GM11168 (cell line): ENCODE measurements at regions not wholly inside any gene's neighbourhood (a gene's known extent, or its start where the extent isn't known, plus 50 kb on each side); places are given as distances from the start of the nearest gene placed in this dataset.

Experiments
- in situ Hi-C: fragments of 300-500 bp; cut with MboI; formaldehyde crosslinking; loops from one replicate; pipeline ENCODE4 v1.12.0; 2022; ENCODE audit warnings: low sequenced_read_pairs; ENCODE audit not compliant: unreplicated experiment

GRCh38 chrX:117215683-117216082 is 752.9 kb upstream of the CT83 start:
- in situ Hi-C loops, result no loop called here

DNA sequence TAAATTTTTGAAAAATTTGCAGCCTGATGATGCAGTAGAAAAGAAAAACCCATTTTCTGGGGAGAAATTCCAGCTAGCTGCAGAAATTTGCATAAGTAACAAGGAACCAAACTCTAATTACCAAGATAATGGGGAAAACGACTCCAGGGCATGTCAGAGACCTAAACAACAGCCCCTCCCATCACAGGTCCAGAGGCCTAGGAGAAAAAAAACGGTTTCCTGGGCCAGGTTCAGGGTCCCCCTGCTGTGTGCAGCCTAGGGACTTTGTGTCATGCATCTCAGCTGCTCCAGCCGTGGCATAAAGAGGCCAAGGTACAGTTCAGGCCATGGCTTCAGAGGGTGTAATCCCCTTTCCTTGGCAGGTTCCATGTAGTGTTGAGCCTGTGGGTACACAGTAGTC is 733.7 kb upstream of the CT83 start:
- in situ Hi-C loops, result no loop called here

GRCh38 chrX:117147249-117147648 is 684.5 kb upstream of the CT83 start:
- in situ Hi-C loops, result no loop called here

DNA sequence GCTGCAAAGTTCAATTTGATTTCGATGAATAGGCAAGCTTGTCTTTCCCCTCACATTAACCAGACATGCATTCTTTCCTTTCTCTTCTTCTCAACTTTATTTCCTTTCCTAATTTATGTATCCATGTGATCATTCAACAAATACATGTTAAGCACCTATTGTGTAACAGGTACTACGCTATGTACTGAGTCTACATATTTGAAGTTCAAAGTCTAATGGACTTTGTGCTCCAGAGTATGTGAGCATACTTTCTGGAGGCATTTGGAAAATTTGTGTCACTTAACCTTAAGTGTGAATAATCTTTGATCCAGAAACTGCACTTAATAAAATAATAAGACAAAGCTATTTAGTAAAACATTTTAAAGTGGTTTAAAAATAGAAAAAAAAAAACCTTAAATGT is 675.3 kb upstream of the CT83 start:
- in situ Hi-C loops, result no loop called here

DNA sequence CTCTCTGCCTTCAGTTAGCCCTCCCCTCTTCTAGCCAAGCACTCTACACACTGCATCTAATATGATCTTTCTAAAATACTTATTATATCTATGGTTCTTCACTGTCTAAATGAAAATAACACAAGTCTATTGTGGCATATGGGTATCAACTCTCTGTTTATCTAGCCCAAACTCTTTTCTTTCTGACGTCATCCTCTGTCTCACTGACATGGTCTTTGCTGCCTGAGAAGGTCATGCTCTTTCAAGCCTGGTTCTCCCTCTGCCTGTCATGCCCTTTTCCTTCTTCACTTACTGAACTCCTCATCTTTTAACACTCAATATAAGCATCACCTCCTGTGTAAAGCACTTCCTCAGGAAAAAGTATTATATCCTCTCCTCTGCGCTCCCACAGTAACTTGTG is 672.2 kb upstream of the CT83 start:
- in situ Hi-C loops, result no loop called here

GRCh38 chrX:117120700-117121099 is 657.9 kb upstream of the CT83 start:
- in situ Hi-C loops, result no loop called here

DNA sequence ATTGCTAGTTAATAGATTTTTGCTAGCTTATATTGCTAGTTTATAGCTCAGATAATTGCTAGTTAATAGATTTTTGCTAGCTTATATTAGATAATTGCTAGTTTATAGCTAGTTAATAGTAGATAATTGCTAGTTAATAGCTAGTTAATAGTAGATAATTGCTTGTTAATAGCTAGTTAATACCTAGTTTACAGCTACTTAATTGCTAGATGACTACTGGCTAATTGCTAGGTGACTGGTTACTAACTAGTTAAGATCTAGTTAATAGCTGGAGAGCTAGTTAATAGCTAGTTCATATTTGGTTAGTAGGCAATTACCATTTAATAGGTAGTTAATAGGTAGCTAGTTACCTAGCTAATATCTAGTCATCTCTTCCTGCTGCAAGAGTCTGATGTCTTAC is 633.8 kb upstream of the CT83 start:
- in situ Hi-C loops, result no loop called here

DNA sequence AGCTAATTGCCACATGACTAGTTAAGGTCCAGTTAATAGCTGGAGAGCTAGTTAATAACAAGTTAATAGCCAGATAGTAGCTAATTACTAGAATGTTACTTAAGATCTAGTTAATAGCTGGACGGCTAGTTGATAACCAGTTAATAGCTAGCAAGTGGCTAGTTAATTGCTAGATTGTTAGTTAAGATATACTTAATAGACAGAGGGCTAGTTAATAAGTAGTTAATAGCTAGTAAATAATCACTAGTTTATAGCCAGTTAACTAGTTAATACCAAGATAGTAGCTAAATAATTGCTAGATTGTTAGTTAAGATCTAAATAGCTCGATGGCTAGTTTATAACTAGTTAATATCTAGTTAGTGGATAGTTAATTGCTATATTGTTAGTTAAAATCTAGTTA is 632.6 kb upstream of the CT83 start:
- in situ Hi-C loops, result no loop called here

- in situ Hi-C loops, result no loop called here
Measured at GRCh38 chrX:117094149-117094548, 631.4 kb upstream of the CT83 start.

DNA sequence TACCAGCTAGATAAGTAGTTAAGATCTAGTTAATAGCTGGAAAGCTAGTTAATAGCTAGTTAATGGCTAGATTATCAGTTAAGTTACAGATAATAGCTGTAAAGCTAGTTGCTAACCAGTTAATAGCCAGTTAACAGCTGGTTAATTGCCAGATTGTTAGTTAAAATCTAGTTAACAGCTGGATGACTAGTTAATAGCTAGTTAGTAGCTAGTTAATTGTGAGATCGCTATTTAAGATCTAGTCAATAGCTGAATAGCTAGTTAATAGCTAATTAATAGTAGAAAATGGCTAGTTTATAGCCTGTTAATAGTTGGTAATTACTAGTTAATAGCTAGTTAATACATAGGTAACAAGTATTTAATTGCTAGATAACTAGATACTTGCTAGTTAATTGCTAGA is 630.5 kb upstream of the CT83 start:
- in situ Hi-C loops, result no loop called here

GRCh38 chrX:117092641-117093040 is 629.9 kb upstream of the CT83 start:
- in situ Hi-C loops, result no loop called here

GRCh38 chrX:117063224-117063623 is 600.4 kb upstream of the CT83 start:
- in situ Hi-C loops, result no loop called here

- in situ Hi-C loops, result no loop called here
Measured at GRCh38 chrX:117059848-117060247, 597.1 kb upstream of the CT83 start.

DNA sequence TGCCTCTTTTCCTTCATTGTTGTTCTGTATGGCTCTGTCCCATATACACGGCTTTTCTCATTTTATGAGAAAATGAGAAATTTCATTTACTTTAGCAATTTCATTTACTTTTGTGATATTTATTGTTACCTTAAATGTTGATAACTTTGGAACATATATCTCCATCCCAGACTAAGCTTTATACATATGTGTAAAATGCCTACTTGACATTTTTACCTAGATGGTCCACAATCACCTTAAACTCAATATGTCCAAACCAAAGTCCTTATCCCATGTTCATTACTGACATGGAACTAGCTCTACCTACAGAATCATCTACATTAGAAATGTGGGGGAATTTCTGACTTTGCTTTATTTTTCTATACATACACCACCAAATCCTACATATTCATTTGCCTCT is 590.5 kb upstream of the CT83 start:
- in situ Hi-C loops, result no loop called here

- in situ Hi-C loops, result no loop called here
Measured at GRCh38 chrX:117038918-117039440, 576.2 kb upstream of the CT83 start.

DNA sequence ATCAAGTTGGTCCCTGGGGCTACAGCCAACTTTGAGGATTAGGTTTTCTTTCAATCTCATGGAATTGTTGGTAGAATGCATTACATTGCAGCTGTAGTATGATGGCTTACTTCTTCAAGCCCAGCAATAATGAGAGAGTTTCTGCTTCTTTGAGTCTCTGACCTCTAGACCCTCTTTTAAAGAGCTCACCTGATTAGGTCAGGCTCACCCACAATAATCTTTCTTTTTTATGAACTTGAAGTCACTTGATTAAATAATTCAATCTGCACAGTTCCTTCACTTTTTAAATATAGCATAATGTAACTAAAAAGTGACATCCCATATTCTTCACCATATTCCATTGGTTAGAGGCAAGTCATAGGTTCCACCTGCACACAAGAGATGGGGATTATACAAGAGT is 547.5 kb upstream of the CT83 start:
- in situ Hi-C loops, result no loop called here

DNA sequence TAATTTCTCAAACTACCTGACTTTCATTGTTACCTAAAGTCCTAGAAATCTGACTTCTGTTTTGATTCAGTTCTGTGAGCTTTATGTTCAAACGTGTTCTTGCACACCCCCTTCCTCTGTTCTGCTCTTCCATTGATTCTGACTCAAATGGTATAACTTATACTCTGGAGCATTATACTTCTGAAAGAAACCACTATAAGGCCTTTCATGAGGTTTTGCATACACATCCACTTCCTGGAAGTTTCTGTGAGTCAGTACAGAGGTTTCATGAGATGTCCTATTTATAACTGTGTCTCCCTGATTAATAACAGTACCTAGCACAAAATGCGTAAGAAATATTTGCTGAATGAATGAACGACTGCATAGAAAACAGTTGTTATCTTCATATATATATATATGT is 540.2 kb upstream of the CT83 start:
- in situ Hi-C loops, result no loop called here

GRCh38 chrX:116975517-116975916 is 512.7 kb upstream of the CT83 start:
- in situ Hi-C loops, result no loop called here

DNA sequence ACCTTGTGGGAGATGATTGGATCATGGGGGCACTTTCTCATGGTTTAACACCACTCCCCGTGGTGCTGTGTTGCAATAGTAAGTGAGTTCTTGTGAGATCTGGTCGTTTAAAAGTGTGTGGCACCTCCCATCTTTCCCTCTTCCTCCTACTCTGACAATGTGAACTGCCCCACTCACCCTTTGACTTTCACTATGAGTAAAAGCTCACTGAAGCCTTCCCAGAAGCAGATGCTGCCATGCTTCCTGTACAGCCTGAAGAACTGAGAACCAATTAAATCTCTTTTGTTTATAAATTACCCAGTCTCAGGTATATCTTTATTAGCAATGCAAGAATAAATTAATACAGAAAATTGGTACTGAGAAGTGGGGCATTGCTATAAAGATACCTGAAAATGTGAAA is 509.6 kb upstream of the CT83 start:
- in situ Hi-C loops, result no loop called here

- in situ Hi-C loops, result no loop called here
Measured at GRCh38 chrX:116961872-116962582, 499.3 kb upstream of the CT83 start.

- in situ Hi-C loops, result no loop called here
Measured at GRCh38 chrX:116930311-116930710, 467.5 kb upstream of the CT83 start.

DNA sequence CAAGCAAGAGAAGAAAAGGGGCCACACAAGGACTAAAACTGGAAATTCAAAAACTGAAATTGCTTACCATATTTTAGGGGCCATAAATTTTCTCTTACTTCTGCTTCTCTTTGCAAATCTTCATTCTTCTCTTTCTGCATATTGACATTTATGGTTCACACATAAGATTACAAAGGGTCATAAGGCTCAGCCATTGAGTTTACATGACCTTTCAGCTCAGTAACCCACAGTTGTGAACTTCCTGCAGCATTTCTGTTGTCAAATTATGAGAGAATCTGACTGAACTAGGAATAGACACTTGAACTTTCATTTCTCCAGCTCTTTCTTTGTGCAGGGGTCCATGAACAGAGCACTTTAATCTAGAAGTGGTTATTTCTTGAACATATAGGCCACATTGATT is 434.8 kb upstream of the CT83 start:
- in situ Hi-C loops, result no loop called here
